SK-N-SH treated with all-trans-retinoic acid at 6 μM for 48 hours (cell line): ENCODE measurements at regions not wholly inside any gene's neighbourhood (a gene's known extent, or its start where the extent isn't known, plus 50 kb on each side); places are given as distances from the start of the nearest gene placed in this dataset.

ENCODE experiments used
- ATAC-seq: fragments of 200-7000 bp; cut with Tn5 transposase; 3 replicates; pipeline ENCODE4 v1.9.1; 2020; ENCODE audit warnings: mild to moderate bottlenecking, moderate library complexity
- ARNTL ChIP-seq: fragments of 450-650 bp; formaldehyde crosslinking; IDR thresholded peaks from 2 replicates; pipeline ENCODE4 v1.5.0; 2020; ENCODE audit warnings: low read depth, mild to moderate bottlenecking, moderate library complexity, borderline replicate concordance
- BACH2 ChIP-seq: fragments of 250-450 bp; sonication (Bioruptor Pico); IDR thresholded peaks from 2 replicates; pipeline ENCODE4 v1.9.0; 2021; ENCODE audit warnings: mild to moderate bottlenecking, borderline replicate concordance
- CSDC2 ChIP-seq: fragments of 250-450 bp; sonication (Bioruptor Pico); IDR thresholded peaks from 2 replicates; pipeline ENCODE4 v1.5.0; 2020; ENCODE audit warnings: mild to moderate bottlenecking, moderate library complexity
- ESRRG ChIP-seq: fragments of 250-450 bp; sonication (Bioruptor Pico); IDR thresholded peaks from 2 replicates; pipeline ENCODE4 v1.6.1; 2021; ENCODE audit warnings: mild to moderate bottlenecking
- GLIS3 ChIP-seq: fragments of 250-450 bp; sonication (Bioruptor Pico); IDR thresholded peaks from 2 replicates; pipeline ENCODE4 v1.5.0; 2020; ENCODE audit warnings: mild to moderate bottlenecking, moderate library complexity
- ISL1 ChIP-seq: fragments of 250-450 bp; sonication (Bioruptor Pico); IDR thresholded peaks from 2 replicates; pipeline ENCODE4 v2.1.2; 2022; ENCODE audit warnings: mild to moderate bottlenecking, moderate library complexity
- OSR1 ChIP-seq: fragments of 250-450 bp; sonication (Bioruptor Pico); IDR thresholded peaks from 2 replicates; pipeline ENCODE4 v1.8.0; 2022; ENCODE audit warnings: moderate library complexity, mild to moderate bottlenecking, inconsistent platforms
- PPARA ChIP-seq: fragments of 250-450 bp; sonication (Bioruptor Pico); IDR thresholded peaks from 2 replicates; pipeline ENCODE4 v1.5.0; 2020; ENCODE audit warnings: mild to moderate bottlenecking, borderline replicate concordance
- RARB ChIP-seq: fragments of 250-450 bp; sonication (Bioruptor Pico); IDR thresholded peaks from 2 replicates; pipeline ENCODE4 v1.8.0; 2021; ENCODE audit warnings: mild to moderate bottlenecking, moderate library complexity
- SNAI2 ChIP-seq: fragments of 250-450 bp; sonication (Bioruptor Pico); IDR thresholded peaks from 2 replicates; pipeline ENCODE4 v1.5.0; 2020; ENCODE audit warnings: mild to moderate bottlenecking, moderate library complexity
- TCF4 ChIP-seq: fragments of 250-450 bp; sonication (Bioruptor Pico); IDR thresholded peaks from 2 replicates; pipeline ENCODE4 v1.8.0; 2021; ENCODE audit warnings: mild to moderate bottlenecking, moderate library complexity, borderline replicate concordance
- TOX ChIP-seq: fragments of 250-450 bp; sonication (Bioruptor Pico); IDR thresholded peaks from 2 replicates; pipeline ENCODE4 v1.8.0; 2021; ENCODE audit warnings: mild to moderate bottlenecking, moderate library complexity, borderline replicate concordance
- ZC3H10 ChIP-seq: fragments of 250-450 bp; sonication (Bioruptor Pico); IDR thresholded peaks from 2 replicates; pipeline ENCODE4 v1.5.1; 2021; ENCODE audit warnings: mild to moderate bottlenecking, moderate library complexity
- ZFP3 ChIP-seq: fragments of 250-450 bp; sonication (Bioruptor Pico); IDR thresholded peaks from 2 replicates; pipeline ENCODE4 v1.5.0; 2020; ENCODE audit warnings: mild to moderate bottlenecking, moderate library complexity
- ZFP30 ChIP-seq: fragments of 450-650 bp; formaldehyde crosslinking; IDR thresholded peaks from 2 replicates; pipeline ENCODE4 v1.5.0; 2022; ENCODE audit warnings: mild to moderate bottlenecking, moderate library complexity
- ZNF565 ChIP-seq: fragments of 450-650 bp; formaldehyde crosslinking; conservative IDR thresholded peaks from 2 replicates; pipeline ENCODE4 v1.5.0; 2020; ENCODE audit warnings: low read depth, mild to moderate bottlenecking, moderate library complexity
- ZNF70 ChIP-seq: fragments of 450-650 bp; formaldehyde crosslinking; IDR thresholded peaks from 2 replicates; pipeline ENCODE4 v1.5.0; 2020; ENCODE audit warnings: mild to moderate bottlenecking, moderate library complexity
- ZNF8 ChIP-seq: fragments of 450-650 bp; formaldehyde crosslinking; IDR thresholded peaks from 2 replicates; pipeline ENCODE4 v1.5.0; 2020; ENCODE audit warnings: mild to moderate bottlenecking, moderate library complexity
- TF ChIP-seq, protein P1 (sequence below): fragments of 250-450 bp; sonication (Bioruptor Pico); IDR thresholded peaks from 2 replicates; pipeline ENCODE4 v1.5.1; 2021; ENCODE audit warnings: mild to moderate bottlenecking, moderate library complexity
- TF ChIP-seq, protein P2 (sequence below): fragments of 250-450 bp; sonication (Bioruptor Pico); IDR thresholded peaks from 2 replicates; pipeline ENCODE4 v1.5.1; 2020; ENCODE audit warnings: low read depth, mild to moderate bottlenecking, moderate library complexity
- TF ChIP-seq, protein P3 (sequence below): fragments of 250-450 bp; sonication (Bioruptor Pico); IDR thresholded peaks from 2 replicates; pipeline ENCODE4 v1.8.0; 2021; ENCODE audit warnings: low read depth, mild to moderate bottlenecking, moderate library complexity, borderline replicate concordance
- TF ChIP-seq, protein P4 (sequence below): fragments of 250-450 bp; sonication (Bioruptor Pico); IDR thresholded peaks from 2 replicates; pipeline ENCODE4 v1.8.0; 2020; ENCODE audit warnings: mild to moderate bottlenecking, moderate library complexity, borderline replicate concordance

DNA sequence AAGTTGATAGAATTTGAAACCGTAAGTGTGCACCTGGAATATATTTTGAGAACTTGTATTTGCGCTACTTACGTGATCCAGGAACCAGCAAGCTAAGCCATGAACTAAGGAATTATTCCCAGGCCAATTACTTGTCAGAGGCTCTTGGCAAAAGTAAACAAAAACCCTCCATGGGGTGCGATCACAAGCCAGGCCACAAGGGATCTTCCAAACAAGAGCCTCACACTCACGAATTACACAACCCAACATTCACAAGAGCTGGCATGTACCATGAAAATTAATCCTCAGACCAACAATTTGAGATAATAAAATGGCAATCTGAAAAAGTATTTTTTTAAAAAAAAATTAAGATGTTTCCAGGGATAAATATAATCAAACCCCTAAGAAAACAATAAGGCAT lies 467.0 kb upstream of the AKR1E2 start:
- no peak for ATAC-seq
- TF ChIP-seq ESRRG (no peak), SNAI2 (no peak), ZFP3 (CRISPR knock-in tag) (no peak), GLIS3 (CRISPR knock-in tag) (no peak), ZNF565 (CRISPR knock-in tag) (no peak), RARB (CRISPR knock-in tag) (no peak), TOX (CRISPR knock-in tag) (no peak), PPARA (CRISPR knock-in tag) (no peak), ZNF70 (CRISPR knock-in tag) (no peak), ARNTL (CRISPR knock-in tag) (no peak), BACH2 (CRISPR knock-in tag) (no peak), ISL1 (CRISPR knock-in tag) (no peak), ZNF8 (CRISPR knock-in tag) (no peak), CSDC2 (CRISPR knock-in tag) (no peak), OSR1 (CRISPR knock-in tag) (no peak), ZFP30 (CRISPR knock-in tag) (no peak)
- TF ChIP-seq, protein P1, sequence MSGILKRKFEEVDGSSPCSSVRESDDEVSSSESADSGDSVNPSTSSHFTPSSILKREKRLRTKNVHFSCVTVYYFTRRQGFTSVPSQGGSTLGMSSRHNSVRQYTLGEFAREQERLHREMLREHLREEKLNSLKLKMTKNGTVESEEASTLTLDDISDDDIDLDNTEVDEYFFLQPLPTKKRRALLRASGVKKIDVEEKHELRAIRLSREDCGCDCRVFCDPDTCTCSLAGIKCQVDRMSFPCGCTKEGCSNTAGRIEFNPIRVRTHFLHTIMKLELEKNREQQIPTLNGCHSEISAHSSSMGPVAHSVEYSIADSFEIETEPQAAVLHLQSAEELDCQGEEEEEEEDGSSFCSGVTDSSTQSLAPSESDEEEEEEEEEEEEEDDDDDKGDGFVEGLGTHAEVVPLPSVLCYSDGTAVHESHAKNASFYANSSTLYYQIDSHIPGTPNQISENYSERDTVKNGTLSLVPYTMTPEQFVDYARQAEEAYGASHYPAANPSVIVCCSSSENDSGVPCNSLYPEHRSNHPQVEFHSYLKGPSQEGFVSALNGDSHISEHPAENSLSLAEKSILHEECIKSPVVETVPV (CRISPR knock-in tag): no peak
- TF ChIP-seq, protein P2, sequence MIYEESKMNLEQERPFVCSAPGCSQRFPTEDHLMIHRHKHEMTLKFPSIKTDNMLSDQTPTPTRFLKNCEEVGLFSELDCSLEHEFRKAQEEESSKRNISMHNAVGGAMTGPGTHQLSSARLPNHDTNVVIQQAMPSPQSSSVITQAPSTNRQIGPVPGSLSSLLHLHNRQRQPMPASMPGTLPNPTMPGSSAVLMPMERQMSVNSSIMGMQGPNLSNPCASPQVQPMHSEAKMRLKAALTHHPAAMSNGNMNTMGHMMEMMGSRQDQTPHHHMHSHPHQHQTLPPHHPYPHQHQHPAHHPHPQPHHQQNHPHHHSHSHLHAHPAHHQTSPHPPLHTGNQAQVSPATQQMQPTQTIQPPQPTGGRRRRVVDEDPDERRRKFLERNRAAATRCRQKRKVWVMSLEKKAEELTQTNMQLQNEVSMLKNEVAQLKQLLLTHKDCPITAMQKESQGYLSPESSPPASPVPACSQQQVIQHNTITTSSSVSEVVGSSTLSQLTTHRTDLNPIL (CRISPR knock-in tag): no peak
- TF ChIP-seq, protein P3, sequence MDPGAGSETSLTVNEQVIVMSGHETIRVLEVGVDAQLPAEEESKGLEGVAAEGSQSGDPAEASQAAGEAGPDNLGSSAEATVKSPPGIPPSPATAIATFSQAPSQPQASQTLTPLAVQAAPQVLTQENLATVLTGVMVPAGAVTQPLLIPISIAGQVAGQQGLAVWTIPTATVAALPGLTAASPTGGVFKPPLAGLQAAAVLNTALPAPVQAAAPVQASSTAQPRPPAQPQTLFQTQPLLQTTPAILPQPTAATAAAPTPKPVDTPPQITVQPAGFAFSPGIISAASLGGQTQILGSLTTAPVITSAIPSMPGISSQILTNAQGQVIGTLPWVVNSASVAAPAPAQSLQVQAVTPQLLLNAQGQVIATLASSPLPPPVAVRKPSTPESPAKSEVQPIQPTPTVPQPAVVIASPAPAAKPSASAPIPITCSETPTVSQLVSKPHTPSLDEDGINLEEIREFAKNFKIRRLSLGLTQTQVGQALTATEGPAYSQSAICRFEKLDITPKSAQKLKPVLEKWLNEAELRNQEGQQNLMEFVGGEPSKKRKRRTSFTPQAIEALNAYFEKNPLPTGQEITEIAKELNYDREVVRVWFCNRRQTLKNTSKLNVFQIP (CRISPR knock-in tag): no peak

DNA sequence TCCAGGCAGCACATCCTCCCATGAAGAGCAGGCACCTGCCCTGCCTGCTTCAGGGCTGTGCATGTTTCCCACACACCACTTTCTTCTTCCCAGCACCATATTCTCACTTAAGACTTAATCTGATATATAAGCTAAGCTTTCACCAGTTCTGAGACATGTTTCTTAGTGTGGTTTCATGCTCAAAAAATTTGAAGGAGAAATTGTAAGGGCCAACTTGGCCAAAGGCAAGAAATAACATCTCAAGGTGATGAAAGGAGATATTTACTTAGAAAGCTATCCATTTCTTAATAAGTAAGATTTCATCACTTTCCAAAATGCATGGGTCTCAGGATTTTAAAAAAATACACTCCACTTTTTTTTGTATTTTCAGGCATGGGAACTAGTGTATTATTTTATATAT lies 468.1 kb upstream of the AKR1E2 start:
- no peak for ATAC-seq
- TF ChIP-seq ZNF565 (CRISPR knock-in tag): no peak
- no peak for TF ChIP-seq ZNF70 (CRISPR knock-in tag)
- no peak for TF ChIP-seq TCF4 (CRISPR knock-in tag)
- no peak for TF ChIP-seq GLIS3 (CRISPR knock-in tag)
- no peak for TF ChIP-seq ESRRG
- TF ChIP-seq RARB (CRISPR knock-in tag): no peak
- TF ChIP-seq, protein P3 (CRISPR knock-in tag): no peak
- no peak for TF ChIP-seq ISL1 (CRISPR knock-in tag)
- TF ChIP-seq, protein P2 (CRISPR knock-in tag): no peak
- TF ChIP-seq, protein P4, sequence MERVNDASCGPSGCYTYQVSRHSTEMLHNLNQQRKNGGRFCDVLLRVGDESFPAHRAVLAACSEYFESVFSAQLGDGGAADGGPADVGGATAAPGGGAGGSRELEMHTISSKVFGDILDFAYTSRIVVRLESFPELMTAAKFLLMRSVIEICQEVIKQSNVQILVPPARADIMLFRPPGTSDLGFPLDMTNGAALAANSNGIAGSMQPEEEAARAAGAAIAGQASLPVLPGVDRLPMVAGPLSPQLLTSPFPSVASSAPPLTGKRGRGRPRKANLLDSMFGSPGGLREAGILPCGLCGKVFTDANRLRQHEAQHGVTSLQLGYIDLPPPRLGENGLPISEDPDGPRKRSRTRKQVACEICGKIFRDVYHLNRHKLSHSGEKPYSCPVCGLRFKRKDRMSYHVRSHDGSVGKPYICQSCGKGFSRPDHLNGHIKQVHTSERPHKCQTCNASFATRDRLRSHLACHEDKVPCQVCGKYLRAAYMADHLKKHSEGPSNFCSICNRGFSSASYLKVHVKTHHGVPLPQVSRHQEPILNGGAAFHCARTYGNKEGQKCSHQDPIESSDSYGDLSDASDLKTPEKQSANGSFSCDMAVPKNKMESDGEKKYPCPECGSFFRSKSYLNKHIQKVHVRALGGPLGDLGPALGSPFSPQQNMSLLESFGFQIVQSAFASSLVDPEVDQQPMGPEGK (CRISPR knock-in tag): no peak
- no peak for TF ChIP-seq TOX (CRISPR knock-in tag)
- TF ChIP-seq ZC3H10: no peak
- TF ChIP-seq ZFP30 (CRISPR knock-in tag): no peak
- TF ChIP-seq SNAI2: no peak
- TF ChIP-seq OSR1 (CRISPR knock-in tag): no peak
